GM21381 (cell line): ENCODE measurements at regions not wholly inside any gene's neighbourhood (a gene's known extent, or its start where the extent isn't known, plus 50 kb on each side); places are given as distances from the start of the nearest gene placed in this dataset.
"Not testable (repeated sequence)": the region's sequence is repeated elsewhere in the genome, so short reads cannot be mapped to it uniquely, and the experiment has no call there.

Experiments used
- ATAC-seq: cut with Tn5 transposase; IDR thresholded peaks from one replicate; pipeline ENCODE4 v1.9.1; 2021; ENCODE audit warnings: mild to moderate bottlenecking, moderate library complexity; ENCODE audit not compliant: unreplicated experiment

DNA sequence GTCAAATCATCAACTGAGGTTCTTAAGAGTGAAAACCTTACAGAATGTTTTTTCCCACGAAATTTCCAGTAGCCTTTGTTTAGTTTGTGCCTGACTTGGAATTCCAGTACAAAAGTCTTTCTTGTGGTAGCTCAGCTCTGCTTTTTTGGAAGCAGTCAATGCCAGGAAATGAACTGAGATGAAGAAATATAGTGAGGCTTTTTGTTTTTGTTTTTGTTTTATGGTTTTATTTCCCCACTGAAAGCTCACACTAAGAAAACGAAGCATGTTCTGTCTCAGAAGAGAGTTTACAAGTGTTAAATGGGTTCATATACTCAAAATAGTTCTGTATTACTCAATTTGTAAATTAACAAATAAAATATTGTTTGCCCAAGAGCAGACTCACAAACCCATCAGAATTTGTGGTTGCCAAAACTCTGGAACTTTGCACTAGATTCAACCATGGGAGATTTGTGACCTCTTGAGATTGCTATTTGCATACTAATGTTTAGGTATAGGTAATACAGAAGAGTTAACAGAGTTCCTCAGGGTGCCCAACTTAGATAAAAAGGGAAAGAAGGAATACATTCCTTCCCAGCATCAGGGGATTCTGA, 1060.8 kb downstream of the FAT4 start:
- ATAC-seq: no peak

DNA sequence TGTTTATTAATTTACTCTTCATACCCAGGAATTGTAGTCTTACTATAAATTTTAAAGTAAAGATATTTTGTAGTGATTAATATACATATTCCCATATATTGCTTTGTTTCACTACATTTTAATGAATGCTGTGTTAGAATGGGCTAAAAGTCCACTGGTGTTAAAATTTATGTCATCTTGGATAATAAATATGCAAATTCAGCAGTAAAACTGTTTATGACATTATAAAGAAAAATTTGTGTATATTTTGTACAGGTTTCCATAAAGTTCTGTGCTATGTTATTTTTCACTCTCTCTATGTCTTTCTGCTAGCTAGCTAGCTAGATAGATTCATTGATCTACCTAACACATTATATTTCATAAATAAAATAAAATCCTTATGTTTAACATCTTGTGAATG, 1071.2 kb downstream of the FAT4 start:
- no peak for ATAC-seq

DNA sequence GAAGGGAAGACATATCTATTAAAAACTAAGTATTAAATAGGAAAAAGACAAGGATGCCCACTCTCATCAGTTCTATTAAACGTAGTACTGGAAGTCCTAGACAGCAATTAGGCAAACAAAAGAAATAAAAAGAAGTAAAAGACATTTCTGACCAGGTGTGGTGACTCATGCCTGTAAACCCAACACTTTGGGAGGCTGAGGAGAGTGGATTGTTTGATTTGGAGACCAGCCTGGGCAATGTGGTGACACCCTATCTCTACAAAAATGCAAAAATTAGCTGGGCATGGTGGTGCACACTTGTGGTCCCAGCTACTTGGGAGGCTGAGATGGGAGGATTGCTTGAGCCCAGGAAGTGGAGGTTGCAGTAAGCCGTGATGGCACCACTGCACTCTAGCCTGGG, 1071.8 kb downstream of the FAT4 start:
- no peak for ATAC-seq

DNA sequence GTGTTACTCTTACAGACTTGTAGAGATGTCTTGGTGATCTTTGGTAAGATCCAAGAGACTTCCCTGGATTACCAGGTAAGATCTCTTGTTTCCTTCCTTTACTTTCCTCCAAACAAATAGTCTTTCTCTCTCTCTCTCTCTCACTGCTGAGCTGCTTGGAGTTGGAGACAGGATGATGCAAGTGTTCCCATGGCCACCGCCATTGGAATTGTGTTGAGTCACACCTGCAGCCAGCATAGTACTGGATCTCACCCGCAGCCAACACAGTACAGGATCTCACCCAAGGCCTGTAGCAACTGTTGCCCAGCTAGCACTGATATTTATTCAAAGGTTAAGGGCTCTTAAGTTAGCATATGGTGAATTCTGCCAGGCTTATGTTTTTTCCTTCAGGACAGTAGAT, 1080.9 kb downstream of the FAT4 start:
- ATAC-seq: no peak

DNA sequence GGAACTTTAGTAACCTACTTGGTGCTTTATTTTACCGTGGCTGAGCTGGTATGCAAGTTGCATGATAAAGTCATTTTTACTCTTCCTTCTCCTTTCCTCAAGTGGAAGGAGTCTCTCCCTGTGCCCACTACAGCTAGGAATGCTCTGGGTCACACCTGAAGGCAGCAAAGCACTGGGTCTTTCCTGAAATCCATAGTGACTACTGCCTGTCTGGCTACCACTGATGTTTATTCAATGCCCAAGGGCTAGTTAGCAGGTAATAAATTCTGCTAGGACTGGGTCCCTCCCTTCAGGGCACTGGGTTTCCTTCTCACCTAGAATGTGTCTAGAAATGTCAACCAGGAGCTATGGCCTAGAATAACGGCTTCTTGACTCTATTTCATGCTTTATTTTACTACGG, 1081.4 kb downstream of the FAT4 start:
- ATAC-seq: no peak

DNA sequence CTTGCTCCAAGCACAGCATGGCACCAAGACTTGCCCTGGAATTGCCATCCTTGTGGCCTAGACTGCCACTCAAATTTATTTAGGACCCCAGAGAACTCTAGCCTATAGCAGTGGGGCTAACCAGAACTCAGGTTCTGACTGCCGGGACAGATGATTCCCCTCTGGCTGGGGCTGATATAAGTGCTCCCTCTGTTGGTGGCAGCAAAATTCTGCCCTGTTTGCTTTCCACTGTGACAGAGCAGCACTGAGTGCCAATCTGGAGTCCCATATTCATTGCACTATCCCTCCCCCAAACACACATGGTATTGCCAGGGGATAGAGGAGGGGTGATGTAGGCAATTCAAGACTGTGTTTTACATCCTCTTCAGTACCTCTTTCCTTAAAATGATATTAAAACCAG, 1081.9 kb downstream of the FAT4 start:
- no peak for ATAC-seq

DNA sequence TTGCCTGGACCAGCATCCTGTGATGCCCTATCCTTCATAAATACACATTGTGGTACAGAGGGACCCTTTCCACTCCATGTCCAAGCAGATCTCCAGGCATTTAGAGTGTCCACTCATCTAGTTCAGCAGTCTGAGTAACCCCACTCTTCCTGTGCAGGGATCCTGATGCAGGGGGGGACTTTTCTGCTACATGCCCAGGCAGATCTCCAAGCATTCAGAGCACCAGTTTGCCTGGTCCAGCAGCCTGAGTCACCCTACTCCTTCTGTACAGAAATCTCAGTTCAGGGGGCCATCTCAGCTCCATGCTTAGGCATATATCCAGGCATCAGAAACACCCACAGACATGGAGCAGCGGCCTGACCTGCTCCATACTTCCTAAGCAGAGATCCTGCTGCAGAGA, 1089.8 kb downstream of the FAT4 start:
- ATAC-seq: no peak

DNA sequence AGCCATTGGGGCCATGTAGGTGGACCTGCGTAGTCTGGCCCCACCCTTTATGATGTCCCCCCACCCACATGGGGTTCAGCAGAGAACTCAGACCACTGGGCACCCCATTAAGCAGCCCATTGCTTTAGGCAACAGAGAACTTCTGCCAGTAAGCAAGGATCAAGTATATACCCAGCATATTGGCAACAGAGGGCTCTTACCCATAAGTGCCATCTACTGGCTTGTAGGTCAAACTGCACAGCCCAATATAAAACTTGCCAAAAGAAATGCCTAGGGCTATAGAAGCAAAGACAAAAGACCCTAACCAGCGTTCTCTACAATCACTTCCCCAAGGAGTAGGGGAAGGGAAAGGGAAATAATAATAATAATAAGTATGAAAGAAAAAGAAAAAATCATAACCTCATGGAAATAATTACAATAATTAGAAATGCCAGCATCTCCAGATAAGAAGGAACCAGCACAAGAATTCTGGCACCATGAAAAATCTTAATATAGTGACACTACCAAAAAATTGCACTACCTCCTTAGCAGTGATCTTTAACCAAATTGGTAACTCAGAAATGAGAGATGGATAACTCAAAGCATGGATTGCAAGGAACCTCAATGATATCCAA, 1090.7 kb downstream of the FAT4 start:
- ATAC-seq: no peak

DNA sequence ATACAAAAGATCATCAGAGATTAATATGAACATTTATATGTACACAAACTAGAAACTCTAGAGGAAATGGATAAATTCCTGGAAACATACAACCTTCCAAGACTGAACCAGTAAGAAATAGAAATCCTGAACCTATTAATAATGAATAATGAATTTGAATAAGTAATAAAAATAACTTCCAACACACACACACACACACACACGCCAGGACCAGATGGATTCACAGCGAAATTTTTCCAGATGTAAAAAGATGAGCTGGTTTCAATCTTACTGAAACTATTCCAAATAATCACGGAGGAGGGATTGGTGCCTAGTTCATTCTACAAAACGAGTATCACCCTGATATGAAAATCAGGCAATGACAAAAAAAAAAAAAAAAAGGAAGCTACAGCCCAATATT, 1095.0 kb downstream of the FAT4 start:
- ATAC-seq: no peak

DNA sequence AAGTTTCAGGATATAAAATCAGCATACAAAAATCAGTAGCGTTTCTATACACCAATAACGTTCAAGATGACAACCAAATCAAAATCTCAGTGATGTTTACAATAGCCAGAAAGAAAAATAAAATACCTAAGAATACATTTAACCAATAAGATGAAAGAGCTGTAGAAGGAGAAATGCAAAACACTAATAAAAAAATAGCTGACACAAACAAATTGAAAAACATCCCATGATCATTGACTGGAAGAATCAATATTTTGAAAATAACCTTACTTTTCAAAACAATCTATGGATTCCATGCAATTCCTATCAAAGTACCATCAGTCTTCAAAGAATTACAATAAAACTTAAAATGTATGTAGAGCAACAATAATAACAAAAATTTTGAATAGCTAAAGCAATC, 1096.3 kb downstream of the FAT4 start:
- ATAC-seq: no peak

DNA sequence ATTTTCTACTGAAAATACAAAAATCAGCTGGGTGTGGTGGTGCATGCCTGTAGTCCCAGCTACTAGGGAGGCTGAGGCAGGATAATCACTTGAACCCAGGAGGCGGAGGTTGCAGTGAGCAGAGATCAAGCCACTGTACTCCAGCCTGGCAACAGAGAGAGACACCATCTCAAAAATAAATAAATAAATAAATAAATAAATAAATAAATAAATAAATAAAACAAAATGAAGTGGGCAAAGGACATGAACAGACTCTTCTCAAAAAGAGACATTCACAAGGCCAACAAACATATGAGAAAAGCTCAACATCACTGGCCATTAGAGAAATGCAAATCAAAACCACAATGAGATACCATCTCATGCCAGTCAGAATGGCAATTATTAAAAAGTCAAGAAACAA, 1097.6 kb downstream of the FAT4 start:
- ATAC-seq: not testable (repeated sequence)

DNA sequence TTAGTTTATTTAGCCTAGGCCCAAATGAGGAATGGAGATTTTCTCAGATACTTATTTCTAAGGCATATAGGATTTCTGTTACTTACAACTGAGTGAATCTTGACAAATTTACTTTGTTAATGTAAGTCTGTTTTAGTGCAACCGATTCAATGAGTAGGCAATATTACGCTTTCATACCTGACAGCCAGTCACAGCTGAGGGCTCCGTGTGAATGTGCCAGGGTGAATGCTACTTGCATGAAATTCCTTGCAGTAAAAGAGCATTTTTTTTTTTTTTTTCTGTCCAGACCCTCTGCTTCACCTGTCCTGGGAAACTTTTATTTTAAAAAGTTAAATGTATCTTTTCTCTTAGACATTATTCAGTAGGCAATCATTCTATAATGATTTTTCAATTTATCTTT, 1100.0 kb downstream of the FAT4 start:
- ATAC-seq: no peak

DNA sequence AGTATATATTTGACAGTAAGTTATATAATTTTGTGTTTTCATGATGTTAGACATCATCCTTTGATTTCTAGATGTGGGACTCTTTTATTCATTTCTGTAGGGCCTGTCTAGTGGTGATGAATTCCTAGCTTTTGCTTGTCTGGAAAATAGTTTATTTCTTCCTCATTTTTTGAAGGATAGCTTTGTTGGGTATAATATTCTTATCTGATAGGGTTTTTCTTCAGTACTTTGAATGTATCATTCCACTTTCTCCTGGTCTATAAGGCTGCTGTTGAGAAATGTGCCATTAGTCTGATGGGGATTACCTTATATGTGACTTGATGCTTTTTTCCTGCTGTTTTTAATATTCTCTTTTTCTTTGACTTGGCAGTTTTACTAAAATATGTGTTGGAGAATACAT, 1104.5 kb downstream of the FAT4 start:
- ATAC-seq: no peak

DNA sequence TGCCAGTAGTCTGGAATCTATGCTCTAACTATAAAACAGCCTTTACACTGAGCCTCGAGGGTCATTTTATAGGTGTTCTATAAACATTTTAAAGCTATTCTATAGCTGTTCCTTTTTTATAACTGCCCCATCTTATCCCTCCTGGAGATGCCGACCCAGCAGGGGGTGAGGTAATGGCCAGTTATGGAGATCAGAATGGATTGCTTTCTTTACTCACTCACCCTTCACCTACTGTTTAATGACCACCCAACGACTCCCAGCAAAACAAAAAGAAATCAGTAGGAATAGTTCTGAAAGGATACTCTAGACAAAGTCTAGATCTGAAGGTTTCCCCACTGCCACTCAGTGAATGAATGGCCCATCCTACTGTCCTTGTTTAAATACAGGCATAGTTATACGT, 1113.1 kb downstream of the FAT4 start:
- ATAC-seq: no peak

DNA sequence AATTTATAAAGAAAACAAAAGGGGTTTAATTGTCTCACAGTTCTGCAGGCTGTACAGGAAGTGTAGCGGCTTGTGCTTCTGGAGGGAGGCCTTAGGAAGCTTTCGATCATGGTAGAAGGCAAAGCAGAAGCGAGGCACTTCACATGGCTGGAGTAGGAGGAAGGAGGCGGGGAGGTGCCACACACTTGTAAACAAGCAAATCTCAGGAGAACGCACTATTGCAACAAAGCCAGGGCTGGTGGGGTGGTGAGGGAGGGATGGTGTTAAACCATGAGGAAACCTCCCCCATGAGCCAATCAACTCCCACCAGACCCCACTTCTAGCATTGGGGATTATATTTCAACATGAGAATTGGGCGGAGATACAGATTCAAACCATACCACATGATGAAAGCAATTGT, 1116.3 kb downstream of the FAT4 start:
- no peak for ATAC-seq

DNA sequence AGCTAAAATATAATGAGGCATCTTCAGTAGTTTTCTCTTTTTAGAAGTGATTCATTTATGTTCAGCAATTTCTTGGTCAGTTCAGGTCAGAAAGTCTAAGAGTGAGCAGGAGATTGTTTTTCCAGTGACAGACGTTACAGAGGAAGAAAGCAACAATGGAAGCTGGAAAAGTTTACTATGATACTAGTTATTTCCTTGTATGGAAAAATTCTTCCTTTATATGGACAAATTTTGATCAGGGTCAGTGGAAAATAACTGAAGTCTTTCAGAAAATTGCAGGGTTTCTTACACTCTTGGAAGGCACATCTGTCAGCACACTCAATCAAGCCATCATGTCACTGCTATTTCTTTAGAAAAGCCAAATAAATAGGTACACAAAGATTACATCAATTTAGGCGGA, 1120.7 kb downstream of the FAT4 start:
- no peak for ATAC-seq

DNA sequence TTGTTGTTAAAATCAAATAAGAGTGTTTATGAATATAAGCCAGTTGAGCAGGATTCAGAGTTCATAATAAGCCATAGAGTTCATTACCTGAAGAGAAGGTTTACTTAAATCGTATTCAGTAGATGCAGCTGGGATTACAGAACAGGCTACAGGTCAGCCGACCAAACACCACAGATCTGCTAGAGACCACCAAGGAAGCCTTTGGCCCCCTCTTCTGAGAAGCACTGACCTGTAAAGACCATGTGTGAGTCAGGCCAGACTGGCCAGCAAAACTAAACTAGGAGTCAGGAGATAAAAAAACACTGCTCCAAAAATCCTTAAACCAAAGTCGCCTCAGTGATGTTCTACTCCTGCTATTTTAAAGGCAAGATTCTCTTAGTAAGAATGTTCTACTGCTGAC, 1125.5 kb downstream of the FAT4 start:
- no peak for ATAC-seq

DNA sequence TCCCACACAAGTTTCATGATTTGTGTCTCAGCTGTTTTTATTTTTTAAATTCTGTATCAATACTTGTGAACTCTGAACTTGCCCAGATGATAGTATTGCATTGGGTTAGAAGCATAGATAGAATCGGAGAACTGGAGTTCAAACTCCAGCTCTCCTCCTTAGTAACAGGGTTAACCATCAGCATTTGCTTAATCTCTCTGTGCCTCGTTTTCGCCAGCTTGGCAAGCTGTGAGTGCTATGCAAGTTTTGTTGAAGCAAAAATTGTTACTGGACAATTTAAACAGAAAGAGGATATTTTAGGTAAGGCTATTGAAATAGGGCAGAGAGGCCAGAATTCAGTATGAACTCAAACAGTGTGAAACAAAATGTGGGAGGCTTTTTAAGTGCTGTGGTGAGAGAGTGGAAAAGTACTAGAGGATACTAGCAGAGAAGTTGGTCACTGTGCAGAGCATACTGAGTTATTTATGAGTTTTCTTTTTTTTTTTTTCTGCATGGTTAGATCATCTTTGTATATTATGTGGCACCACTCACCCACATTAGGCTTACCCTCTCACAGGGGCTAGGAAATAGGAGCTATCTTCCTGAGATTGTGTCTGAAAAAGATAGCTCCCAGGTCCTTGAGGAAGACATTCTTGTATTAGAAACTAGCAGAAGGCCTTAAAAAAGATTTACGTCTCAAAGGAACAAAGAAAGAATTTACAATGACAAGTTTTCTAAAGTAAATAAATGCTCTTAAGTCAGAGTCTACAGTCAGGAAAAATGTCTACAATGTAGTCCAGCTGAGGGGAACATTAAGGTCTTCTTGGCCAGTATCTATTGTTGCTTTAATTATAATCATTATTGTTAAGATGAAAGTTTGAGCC, 1126.6 kb downstream of the FAT4 start:
- no peak for ATAC-seq

DNA sequence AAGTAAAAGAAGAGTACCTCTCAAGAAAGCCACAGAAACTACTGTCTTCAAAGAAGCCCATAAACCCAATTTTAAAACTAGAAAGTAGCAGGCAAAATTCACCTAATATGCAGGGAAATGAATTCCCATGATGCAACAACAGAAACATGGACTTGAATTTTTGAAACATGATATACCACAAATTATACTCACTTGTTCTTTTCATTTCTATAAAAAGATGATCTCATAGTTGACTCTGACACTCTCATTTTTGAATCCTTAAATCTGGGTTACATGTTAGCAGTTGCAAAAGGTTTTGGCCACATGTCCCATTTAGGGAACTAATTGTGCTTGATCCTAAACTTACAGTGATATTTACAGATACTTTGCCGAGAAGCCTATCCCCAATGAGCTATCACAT, 1130.8 kb downstream of the FAT4 start:
- ATAC-seq: no peak

DNA sequence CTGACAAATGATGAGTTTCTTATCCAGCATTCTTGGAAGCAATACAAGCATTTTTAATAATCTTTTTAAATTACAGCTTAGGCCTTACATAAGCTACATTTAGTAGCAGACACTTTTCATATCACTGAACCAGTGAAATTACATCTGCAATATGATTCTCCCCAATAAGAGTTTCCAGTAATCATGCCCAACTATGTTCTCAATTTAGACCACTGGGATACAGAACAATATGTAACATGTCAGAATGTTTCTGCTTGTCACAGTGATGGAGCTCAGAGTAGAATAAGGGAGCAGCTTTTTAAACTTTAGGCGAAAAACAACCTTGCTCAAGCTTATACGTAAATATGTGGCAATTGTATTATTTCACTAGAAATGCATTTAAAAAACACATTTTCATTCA, 1132.2 kb downstream of the FAT4 start:
- ATAC-seq: no peak

DNA sequence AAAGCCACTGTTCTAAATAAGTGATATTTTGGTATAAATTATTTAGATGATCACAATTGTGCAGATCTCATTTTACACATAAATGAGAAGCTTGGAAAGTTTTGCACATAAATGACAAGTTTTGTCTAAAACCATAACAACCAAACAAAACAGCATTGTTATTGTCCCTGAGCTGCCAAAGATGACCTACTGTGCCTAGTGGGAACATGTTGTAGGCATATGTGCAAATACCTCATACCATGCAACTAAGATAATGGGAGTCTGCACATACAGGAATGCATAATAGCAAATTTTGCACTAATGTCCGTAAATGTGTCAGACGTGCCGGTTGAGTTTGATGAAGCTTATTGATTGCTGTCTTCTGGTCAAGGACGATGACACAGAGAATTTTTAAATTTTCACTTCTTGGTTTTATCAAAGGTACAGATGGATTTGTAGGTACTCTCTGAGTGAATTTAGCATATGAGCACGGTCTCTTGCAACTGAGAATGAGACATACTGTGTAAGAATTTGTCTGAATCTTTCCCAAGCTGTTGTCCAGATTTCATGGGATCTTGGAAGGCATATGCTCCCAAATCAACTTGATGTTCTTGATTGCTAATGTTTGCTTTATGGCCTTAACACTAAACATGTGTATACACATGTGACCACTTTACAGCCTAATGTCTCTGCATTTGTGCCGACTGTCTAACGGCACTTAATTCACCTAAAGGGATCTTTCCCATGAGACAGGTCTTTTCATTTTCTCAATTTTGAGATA, 1133.5 kb downstream of the FAT4 start:
- ATAC-seq: no peak
